Transverse colon (tissue), 4 donors: ENCODE measurements at regions not wholly inside any gene's neighbourhood (a gene's known extent, or its start where the extent isn't known, plus 50 kb on each side); places are given as distances from the start of the nearest gene placed in this dataset.

ENCODE experiments used
- CTCF ChIP-seq, 5 experiments: fragments of 200-600 bp in 3 of 5; fragments of 450-650 bp in 2 of 5; sonication (generic) in 3 of 5; IDR thresholded peaks; 1 replicate in 2 of 5; 2 replicates in 3 of 5; pipeline ENCODE4 v1.5.1; 2016 to 2017; ENCODE audit warnings: antibody characterized with exemption in 5 of 5, inconsistent platforms in 3 of 5, mild to moderate bottlenecking in 2 of 5, moderate library complexity in 1 of 5
- EP300 ChIP-seq: sonication (generic); formaldehyde crosslinking; IDR thresholded peaks from one replicate; pipeline ENCODE4 v1.6.1; 2017; ENCODE audit warnings: antibody characterized with exemption, low read depth
- POLR2A ChIP-seq: fragments of 450-650 bp; IDR thresholded peaks from one replicate; pipeline ENCODE4 v1.6.1; 2016; ENCODE audit warnings: antibody characterized with exemption, mild to moderate bottlenecking, moderate library complexity
- POLR2AphosphoS5 ChIP-seq, 3 donors: sonication (generic); formaldehyde crosslinking; IDR thresholded peaks; one replicate each; pipeline ENCODE4 v1.6.1; 2016; ENCODE audit warnings: antibody characterized with exemption in 3 of 3

DNA sequence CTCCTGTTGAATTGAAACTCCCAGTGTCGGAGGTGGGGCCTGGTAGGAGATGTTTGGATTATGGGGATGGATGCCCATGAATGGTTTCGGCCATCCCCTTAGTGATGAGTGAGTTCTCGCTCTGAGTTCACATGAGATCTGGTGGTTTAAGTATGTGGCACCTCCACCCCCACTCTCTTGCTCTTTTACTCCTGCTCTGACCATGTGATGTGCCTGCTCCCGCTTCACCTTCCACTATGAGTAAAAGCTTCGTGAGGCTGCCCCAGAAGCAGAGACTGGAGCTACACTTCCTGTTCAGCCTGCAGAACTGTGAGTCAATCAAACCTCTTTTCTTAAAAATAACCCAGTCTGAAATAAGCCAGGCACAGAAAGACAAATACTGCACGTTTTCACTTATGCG is 512.4 kb downstream of the HS3ST4 start:
- TF ChIP-seq CTCF (IDR thresholded peaks at IDR 0.05) (no peak), POLR2AphosphoS5 (IDR thresholded peaks at IDR 0.05) (no peak), POLR2A (no peak), EP300 (no peak)
